ENCODE measurements at regions not wholly inside any gene's neighbourhood (a gene's known extent, or its start where the extent isn't known, plus 50 kb on each side); places are given as distances from the start of the nearest gene placed in this dataset.

- intact Hi-C loops (cut with DNase I): no loop called here
- peaks cover 14 to 22% (median 18%) of the 10 kb centered on the region in 4 donors for H3K4me1 ChIP-seq
- no peak overlapping the region for H3K27ac ChIP-seq (replicated peaks in 1 of 4)
- no peaks in the 10 kb centered on the region for H3K9me3 ChIP-seq
- H3K36me3 ChIP-seq: no peaks in the 10 kb centered on the region
- no peaks in the 10 kb centered on the region for H3K27me3 ChIP-seq
- DNase-seq (ENCODE audit: extremely low spot score): no peak
- TF ChIP-seq EP300 (IDR thresholded peaks at IDR 0.05) (no peak), POLR2A (IDR thresholded peaks at IDR 0.05; ENCODE audit: low read depth) (no peak), CTCF (IDR thresholded peaks at IDR 0.05) (no peak), POLR2AphosphoS5 (IDR thresholded peaks at IDR 0.05) (no peak)
- H3K4me3 ChIP-seq: no peak overlapping the region
- 44% methylated on average over 2 of the region's 2 CpGs for WGBS
Measured at GRCh38 chr20:48278961-48279481, 493.7 kb upstream of the SULF2 start.

- H3K4me3 ChIP-seq: no peak overlapping the region
- H3K27me3 ChIP-seq: no peaks in the 10 kb centered on the region
- intact Hi-C loops (cut with DNase I): no loop called here
- 94% methylated on average over 2 of the region's 2 CpGs for WGBS
- TF ChIP-seq EP300 (IDR thresholded peaks at IDR 0.05) (no peak), POLR2AphosphoS5 (IDR thresholded peaks at IDR 0.05) (no peak)
- no peaks in the 10 kb centered on the region for H3K36me3 ChIP-seq
- DNase-seq (ENCODE audit: extremely low spot score): no peak
- no peaks in the 10 kb centered on the region for H3K9me3 ChIP-seq
- peaks cover 11 to 15% (median 13%) of the 10 kb centered on the region in 4 donors for H3K4me1 ChIP-seq
- H3K27ac ChIP-seq (replicated peaks in 1 of 4): no peak overlapping the region
Measured at GRCh38 chr20:48277266-48277665, 492.0 kb upstream of the SULF2 start.

GRCh38 chr20:48276021-48276342, 490.7 kb upstream of the SULF2 start:
- no peaks in the 10 kb centered on the region for H3K27me3 ChIP-seq
- no peaks in the 10 kb centered on the region for H3K9me3 ChIP-seq
- DNase-seq (ENCODE audit: extremely low spot score): no peak
- WGBS: 80% methylated on average over 2 of the region's 3 CpGs
- no peak overlapping the region for H3K27ac ChIP-seq (replicated peaks in 1 of 4)
- H3K4me3 ChIP-seq: no peak overlapping the region
- H3K36me3 ChIP-seq: no peaks in the 10 kb centered on the region
- intact Hi-C loops (cut with DNase I): no loop called here
- no peak for TF ChIP-seq EP300 (IDR thresholded peaks at IDR 0.05)
- no peak for TF ChIP-seq POLR2A (IDR thresholded peaks at IDR 0.05; ENCODE audit: low read depth)
- TF ChIP-seq CTCF (IDR thresholded peaks at IDR 0.05): no peak
- H3K4me1 ChIP-seq: peaks cover 11 to 15% (median 13%) of the 10 kb centered on the region in 4 donors

GRCh38 chr20:48275286-48276020, 490.2 kb upstream of the SULF2 start:
- H3K36me3 ChIP-seq: no peaks in the 10 kb centered on the region
- TF ChIP-seq EP300 (IDR thresholded peaks at IDR 0.05) (no peak), POLR2AphosphoS5 (IDR thresholded peaks at IDR 0.05) (no peak), CTCF (IDR thresholded peaks at IDR 0.05) (no peak), POLR2A (IDR thresholded peaks at IDR 0.05; ENCODE audit: low read depth) (no peak)
- intact Hi-C loops (cut with DNase I): no loop called here
- H3K4me1 ChIP-seq: peaks cover 11 to 15% (median 13%) of the 10 kb centered on the region in 4 donors
- no peaks in the 10 kb centered on the region for H3K9me3 ChIP-seq
- no peaks in the 10 kb centered on the region for H3K27me3 ChIP-seq
- no peak overlapping the region for H3K27ac ChIP-seq (replicated peaks in 1 of 4)
- DNase-seq (ENCODE audit: extremely low spot score): no peak
- WGBS: 79% methylated on average over 6 of the region's 6 CpGs
- H3K4me3 ChIP-seq: no peak overlapping the region

- no peaks in the 10 kb centered on the region for H3K36me3 ChIP-seq
- intact Hi-C loops (cut with DNase I): no loop called here
- no peak for DNase-seq (ENCODE audit: extremely low spot score)
- TF ChIP-seq EP300 (IDR thresholded peaks at IDR 0.05) (no peak), CTCF (IDR thresholded peaks at IDR 0.05) (no peak), POLR2AphosphoS5 (IDR thresholded peaks at IDR 0.05) (no peak), POLR2A (IDR thresholded peaks at IDR 0.05; ENCODE audit: low read depth) (no peak)
- peaks cover 5 to 8% (median 6%) of the 10 kb centered on the region in 4 donors for H3K4me1 ChIP-seq
- no peaks in the 10 kb centered on the region for H3K27me3 ChIP-seq
- H3K27ac ChIP-seq (replicated peaks in 1 of 4): no peak overlapping the region
- no peak overlapping the region for H3K4me3 ChIP-seq
- H3K9me3 ChIP-seq: no peaks in the 10 kb centered on the region
Measured at GRCh38 chr20:48273843-48274242, 488.6 kb upstream of the SULF2 start.
